ENCODE measurements at regions not wholly inside any gene's neighbourhood (a gene's known extent, or its start where the extent isn't known, plus 50 kb on each side); places are given as distances from the start of the nearest gene placed in this dataset.
"Not testable (repeated sequence)": the region's sequence is repeated elsewhere in the genome, so short reads cannot be mapped to it uniquely, and the experiment has no call there.

GRCh38 chr6:6724539-6725467 is 136.3 kb downstream of the LY86 start:
- peak; percentile 88 for DNase-seq

DNA sequence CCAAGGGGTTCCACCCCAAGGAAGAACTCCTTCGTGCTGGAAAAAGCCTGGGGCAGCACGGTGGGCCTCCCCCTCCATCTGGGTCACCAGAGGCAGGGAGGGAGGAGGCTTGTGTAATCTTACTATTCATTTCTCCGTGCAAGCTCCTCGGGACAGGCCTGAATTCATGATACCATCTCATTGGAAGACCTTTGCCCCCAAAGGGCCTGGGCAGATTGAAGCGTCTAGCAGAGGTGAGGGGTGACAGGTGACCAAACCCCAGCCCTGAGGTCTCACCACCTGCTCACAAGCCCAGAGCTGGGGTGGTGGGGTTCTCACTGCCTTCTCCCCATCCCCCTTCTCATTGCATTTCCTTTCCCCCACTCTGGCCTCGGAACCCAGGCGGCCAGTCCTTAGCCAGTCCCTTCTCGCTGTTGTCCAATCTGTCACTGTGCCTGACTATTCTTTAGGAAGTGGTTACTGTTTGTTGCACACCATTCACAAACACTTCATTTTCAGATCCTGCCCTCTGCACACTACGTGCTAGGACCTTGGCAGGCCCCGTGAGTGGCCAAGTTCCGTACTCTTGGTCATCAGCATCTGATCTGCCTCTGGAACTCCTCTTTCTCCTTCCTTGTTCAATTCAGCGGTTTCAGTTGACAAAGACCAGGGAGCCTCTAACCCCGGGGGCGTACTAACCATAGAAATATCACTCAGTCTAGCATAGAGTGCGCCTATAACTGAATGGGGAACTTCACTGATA is 137.1 kb downstream of the LY86 start:
- no peak for DNase-seq

DNA sequence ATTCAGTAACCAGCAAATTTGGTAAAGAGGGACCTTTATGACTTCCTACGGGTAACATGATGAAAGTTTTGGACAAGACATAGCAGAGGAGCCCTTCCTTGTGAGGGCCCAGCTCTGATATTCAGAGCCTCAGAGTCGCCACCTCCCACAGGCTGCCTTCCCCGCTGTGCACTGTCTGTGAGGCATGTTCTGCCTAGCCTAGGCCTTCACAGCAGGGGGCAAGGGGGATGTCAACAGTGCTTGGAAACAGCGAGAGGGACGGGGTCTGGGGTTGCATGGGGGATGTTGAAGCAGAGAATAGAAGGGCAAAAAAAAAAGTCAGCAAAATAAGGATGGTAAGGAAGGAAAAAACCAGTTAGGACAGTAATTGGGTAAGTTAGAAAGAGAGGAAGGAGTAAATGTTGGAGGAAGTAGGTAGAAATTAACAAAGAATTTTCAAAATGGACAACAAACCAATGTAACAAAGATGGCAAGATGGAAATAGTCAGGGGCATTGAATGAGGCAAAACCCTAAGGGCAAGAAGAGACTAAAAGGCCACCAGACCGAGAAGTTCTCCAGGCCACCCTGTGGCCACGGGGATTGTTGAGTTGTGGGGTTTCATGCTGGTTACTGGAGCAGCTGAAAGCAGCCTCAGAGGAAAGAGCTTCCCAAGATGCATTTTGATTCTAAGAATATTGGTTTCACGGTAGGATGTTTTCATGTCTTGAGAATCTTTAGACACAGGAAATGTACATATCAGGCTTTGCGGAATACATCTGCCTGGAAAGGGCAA is 139.8 kb downstream of the LY86 start:
- DNase-seq, result no peak

GRCh38 chr6:6729971-6730370 is 141.5 kb downstream of the LY86 start:
- no peak for DNase-seq

GRCh38 chr6:6730831-6731230 is 142.3 kb downstream of the LY86 start:
- DNase-seq, result no peak

DNA sequence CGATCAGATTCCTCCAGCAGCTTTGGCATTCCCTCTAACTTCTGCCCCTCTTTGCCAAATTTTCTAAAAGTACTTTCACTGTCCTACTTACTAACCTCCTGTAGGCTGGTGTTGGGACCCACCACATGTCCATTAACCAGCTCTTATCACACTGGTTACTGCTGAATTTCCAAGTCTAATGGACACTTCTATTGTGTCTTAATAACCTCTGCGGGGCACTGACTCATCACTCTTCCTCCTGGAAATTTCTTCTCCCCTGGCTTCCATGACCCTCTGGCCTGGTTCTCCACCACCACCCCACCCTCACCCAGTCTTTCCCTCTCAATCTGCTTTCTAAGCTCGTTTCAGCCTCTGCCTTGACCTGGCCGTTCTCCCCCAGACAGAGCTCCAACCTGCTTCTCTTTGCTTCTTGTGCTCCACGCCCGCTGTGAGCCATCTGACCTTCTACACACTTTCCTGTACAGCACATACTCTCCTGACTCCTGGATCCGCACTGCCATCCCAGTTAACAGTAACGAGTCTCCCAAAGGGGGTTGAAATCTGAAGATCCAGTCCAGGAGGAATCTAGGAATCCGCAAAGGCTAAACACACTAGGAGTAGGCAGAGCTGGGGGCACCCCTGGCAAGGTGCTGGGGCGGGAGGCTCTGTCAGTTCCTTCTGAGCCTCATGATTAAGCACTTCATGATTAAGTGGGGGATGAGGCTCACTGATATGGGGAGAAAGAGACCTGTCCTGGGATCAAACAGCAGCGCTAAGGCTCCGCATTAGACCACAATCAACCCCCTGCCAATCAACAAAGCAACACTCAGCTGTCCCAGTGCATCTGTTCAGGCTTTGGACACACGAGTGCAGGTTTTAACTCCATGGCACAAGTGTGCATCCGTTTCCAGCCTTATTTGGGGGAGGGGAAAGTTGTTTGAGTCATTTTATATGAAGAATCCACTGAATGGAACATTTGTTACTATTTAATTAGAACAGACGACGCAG is 146.3 kb downstream of the LY86 start:
- DNase-seq, result no peak

DNA sequence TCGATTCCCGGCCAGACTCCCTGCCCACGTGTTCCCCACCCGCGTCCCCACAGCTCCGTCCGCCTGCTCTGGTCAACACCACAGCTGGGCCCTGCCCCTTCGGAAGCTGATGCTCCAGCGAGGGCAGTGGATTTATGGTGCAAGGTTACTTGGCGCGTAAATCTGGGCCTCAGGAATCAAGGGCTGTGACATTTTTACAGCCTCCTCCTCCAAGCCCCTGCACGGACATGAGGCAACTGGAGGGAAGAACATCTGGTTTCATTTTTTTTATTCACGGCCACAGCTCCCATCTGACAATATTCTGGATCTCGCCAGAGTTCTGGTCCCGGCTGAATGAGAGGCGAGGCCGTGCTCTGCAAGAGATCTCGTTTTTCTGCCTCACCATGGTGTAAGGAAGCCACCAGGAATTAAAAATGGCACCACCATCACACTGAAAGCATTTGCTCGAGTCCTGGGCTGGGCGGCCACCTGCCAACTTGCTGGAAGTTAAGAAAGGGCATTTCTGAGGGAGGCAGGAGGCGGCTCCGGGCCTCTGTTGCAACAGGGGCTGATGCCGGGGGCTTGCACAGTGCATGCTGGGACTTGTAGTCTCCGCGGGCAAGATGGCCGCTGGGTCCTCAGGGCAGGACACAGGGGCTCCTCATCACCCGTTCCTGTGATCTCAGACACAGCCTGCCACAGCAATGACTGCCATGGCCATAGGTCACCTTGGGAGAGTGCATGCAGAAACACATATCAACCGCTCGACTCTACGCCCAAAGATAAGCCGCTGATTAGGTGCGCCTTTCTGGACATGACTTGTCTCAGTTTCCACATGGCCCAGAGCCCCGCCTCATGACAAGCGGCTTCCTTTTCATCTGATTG is 148.5 kb downstream of the LY86 start:
- DNase-seq, result peak; percentile 88

- no peak for DNase-seq
Measured at GRCh38 chr6:6737671-6738070, 149.2 kb downstream of the LY86 start.

DNA sequence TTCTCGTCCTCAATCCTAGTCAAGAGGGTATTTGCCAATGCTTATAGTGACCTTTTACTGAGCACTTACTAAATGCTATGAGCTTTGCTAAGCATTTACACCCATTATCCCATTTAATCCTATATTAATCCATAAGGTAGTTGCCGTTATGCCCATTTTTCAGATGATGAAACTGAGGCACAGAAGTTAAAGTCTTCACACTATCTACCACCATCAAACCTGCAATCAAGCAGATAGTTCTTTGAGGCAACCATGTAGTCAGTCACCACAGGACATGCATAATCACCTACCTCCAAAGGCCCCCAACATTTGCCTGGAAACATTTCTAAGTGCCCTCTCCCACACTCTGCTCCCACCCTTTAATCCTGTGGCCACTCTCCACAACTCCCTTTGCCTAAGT is 149.6 kb downstream of the LY86 start:
- DNase-seq, result no peak

DNA sequence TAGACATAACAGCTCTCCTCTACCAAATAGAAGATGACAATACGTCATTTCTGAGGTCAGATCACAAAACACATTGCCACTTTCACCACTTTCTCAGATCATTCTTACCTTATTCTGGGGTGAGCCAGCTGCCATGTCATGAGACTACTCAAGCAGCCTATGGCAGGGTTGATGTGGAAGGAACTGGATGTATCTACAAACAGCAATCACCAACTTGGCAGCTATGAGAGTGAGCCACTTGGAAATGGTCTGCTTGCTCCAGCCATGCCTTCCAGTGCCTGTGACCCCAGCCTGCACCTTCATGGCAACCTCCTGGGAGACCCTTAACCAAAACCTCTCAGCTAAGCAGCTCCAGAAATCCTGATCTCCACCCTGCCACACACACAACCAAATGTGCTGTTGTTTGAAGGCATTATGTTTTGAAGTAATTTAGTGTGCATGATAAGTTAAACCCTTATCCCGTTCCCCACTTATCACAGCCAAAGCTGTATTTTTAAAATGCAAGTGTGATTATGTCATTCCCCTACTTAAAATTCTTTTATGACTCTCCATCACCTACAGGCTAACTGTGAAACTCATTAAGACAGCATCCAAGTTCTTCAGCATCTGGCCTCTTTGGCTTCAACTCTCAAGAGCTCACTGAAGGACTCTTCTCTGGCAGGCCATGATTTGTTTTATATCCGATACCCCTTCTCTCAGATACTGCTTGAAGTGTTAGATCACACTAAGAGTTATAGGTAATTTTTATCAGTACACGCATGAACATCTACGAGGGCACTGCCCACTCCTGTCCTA is 150.6 kb downstream of the LY86 start:
- no peak for DNase-seq

GRCh38 chr6:6740595-6740994 is 152.1 kb downstream of the LY86 start:
- DNase-seq, result no peak

- no peak for DNase-seq
Measured at GRCh38 chr6:6741264-6741663, 152.7 kb downstream of the LY86 start.

- DNase-seq, result no peak
Measured at GRCh38 chr6:6742535-6742934, 154.0 kb downstream of the LY86 start.

GRCh38 chr6:6744551-6744950 is 156.0 kb downstream of the LY86 start:
- no peak for DNase-seq

DNA sequence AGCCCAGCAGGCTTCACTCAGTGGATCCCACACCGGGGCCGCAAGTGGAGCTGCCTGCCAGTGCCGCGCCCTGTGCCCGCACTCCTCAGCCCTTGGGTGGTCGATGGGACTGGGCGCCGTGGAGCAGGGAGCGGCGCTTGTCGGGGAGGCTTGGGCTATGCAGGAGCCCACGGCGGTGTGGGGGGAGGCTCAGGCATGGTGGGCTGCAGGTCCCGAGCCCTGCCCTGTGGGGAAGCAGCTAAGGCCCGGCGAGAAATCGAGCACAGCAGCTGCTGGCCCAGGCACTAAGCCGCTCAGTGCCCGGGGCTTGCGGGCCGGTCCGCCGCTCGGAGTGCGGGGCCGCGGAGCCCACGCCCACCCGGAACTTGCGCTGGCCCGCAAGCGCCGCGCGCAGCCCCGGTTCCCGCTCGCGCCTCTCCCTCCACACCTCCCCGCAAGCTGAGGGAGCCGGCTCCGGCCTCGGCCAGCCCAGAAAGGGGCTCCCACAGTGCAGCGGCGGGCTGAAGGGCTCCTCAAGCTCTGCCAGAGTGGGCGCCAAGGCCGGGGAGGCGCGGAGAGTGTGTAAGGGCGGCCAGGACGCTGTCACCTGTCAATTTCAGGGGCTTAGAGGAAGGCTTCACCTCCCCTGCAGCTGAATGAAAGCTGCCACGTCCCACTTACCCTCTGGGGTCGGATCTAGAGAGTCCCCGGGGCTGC is 157.3 kb downstream of the LY86 start:
- not testable (repeated sequence) for DNase-seq

GRCh38 chr6:6746333-6746969 is 157.9 kb downstream of the LY86 start:
- DNase-seq, result no peak

GRCh38 chr6:6746970-6747338 is 158.4 kb downstream of the LY86 start:
- DNase-seq, result no peak

GRCh38 chr6:6747371-6747770 is 158.9 kb downstream of the LY86 start:
- DNase-seq, result no peak

GRCh38 chr6:6748001-6748400 is 159.5 kb downstream of the LY86 start:
- no peak for DNase-seq

All from right forelimb (tissue), 1 donor.